Left forelimb (tissue), 1 donor: ENCODE measurements at regions not wholly inside any gene's neighbourhood (a gene's known extent, or its start where the extent isn't known, plus 50 kb on each side); places are given as distances from the start of the nearest gene placed in this dataset.
"Not testable (repeated sequence)": the region's sequence is repeated elsewhere in the genome, so short reads cannot be mapped to it uniquely, and the experiment has no call there.

Experiments used
- DNase-seq: peaks from one replicate; pipeline ENCODE4 v3.0.0-alpha.2; 2018; ENCODE audit warnings: low spot score

- no peak for DNase-seq
Observed at GRCh38 chr6:164826831-164827468, 482.5 kb downstream of the C6orf118 start.

- DNase-seq: no peak
Observed at GRCh38 chr6:164825386-164825785, 484.0 kb downstream of the C6orf118 start.

GRCh38 chr6:164817662-164818061 lies 491.7 kb downstream of the C6orf118 start:
- no peak for DNase-seq

GRCh38 chr6:164812706-164813105 lies 496.7 kb downstream of the C6orf118 start:
- no peak for DNase-seq

GRCh38 chr6:164807125-164807524 lies 502.3 kb downstream of the C6orf118 start:
- DNase-seq: no peak

- DNase-seq: no peak
Observed at GRCh38 chr6:164795056-164795815, 514.2 kb downstream of the C6orf118 start.

GRCh38 chr6:164792666-164793065 lies 516.7 kb downstream of the C6orf118 start:
- no peak for DNase-seq

- DNase-seq: no peak
Observed at GRCh38 chr6:164791498-164791897, 517.9 kb downstream of the C6orf118 start.

- no peak for DNase-seq
Observed at GRCh38 chr6:164763788-164764187, 545.6 kb downstream of the C6orf118 start.

- no peak for DNase-seq
Observed at GRCh38 chr6:164757451-164757850, 552.0 kb downstream of the C6orf118 start.

GRCh38 chr6:164756723-164757122 lies 552.7 kb downstream of the C6orf118 start:
- no peak for DNase-seq

- no peak for DNase-seq
Observed at GRCh38 chr6:164756142-164756541, 553.3 kb downstream of the C6orf118 start.

- no peak for DNase-seq
Observed at GRCh38 chr6:164753517-164753916, 555.9 kb downstream of the C6orf118 start.

GRCh38 chr6:164751395-164751794 lies 558.0 kb downstream of the C6orf118 start:
- no peak for DNase-seq

- DNase-seq: no peak
Observed at GRCh38 chr6:164750128-164750527, 559.3 kb downstream of the C6orf118 start.

GRCh38 chr6:164749221-164750064 lies 560.0 kb downstream of the C6orf118 start:
- no peak for DNase-seq

- no peak for DNase-seq
Observed at GRCh38 chr6:164744301-164744700, 565.1 kb downstream of the C6orf118 start.

- DNase-seq: no peak
Observed at GRCh38 chr6:164741938-164742451, 567.4 kb downstream of the C6orf118 start.

- not testable (repeated sequence) for DNase-seq
Observed at GRCh38 chr6:164736090-164736489, 573.3 kb downstream of the C6orf118 start.

GRCh38 chr6:164731539-164731938 lies 577.9 kb downstream of the C6orf118 start:
- DNase-seq: no peak

GRCh38 chr6:164721460-164721859 lies 587.9 kb downstream of the C6orf118 start:
- no peak for DNase-seq

- DNase-seq: no peak
Observed at GRCh38 chr6:164700497-164700896, 608.9 kb downstream of the C6orf118 start.
